Adrenal gland (tissue), 5 donors: ENCODE measurements at regions not wholly inside any gene's neighbourhood (a gene's known extent, or its start where the extent isn't known, plus 50 kb on each side); places are given as distances from the start of the nearest gene placed in this dataset.

Source experiments
- POLR2A ChIP-seq, 2 donors: fragments of 450-650 bp; IDR thresholded peaks; one replicate each; pipeline ENCODE4 v1.6.1; 2017; ENCODE audit warnings: antibody characterized with exemption in 2 of 2, mild to moderate bottlenecking in 2 of 2, moderate library complexity in 1 of 2
- TF ChIP-seq, protein P1 (sequence below), 6 experiments: fragments of 450-650 bp in 4 of 6; fragments of 200-600 bp in 2 of 6; sonication (generic) in 1 of 6; IDR thresholded peaks; 1 replicate in 5 of 6; 2 replicates in 1 of 6; pipeline versions ENCODE4 v1.5.1 to v1.8.0; 2016 to 2021; ENCODE audit warnings: antibody characterized with exemption in 6 of 6, mild to moderate bottlenecking in 2 of 6, moderate library complexity in 1 of 6
- donor health status: DM: no; HTN: no; CAD: no.

DNA sequence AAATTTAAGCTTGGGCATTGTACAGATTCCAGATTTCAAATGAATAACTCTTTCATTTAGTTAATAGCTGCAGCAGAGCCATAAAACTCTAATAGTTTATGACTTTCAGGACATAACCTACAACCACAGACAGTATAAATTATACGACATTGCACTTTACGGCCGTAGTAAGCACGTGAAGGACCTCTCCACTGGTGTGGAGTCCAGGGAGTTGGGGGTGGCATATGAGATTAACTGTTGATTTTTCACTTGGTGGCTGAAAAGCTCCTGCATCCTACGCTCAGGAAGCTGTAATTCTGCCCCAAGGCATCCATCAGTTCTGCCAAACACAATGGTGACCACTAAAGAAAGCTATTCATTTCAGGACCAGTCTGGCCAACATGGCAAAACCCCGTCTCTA is 376.2 kb downstream of the SOX11 start:
- TF ChIP-seq, protein P1, sequence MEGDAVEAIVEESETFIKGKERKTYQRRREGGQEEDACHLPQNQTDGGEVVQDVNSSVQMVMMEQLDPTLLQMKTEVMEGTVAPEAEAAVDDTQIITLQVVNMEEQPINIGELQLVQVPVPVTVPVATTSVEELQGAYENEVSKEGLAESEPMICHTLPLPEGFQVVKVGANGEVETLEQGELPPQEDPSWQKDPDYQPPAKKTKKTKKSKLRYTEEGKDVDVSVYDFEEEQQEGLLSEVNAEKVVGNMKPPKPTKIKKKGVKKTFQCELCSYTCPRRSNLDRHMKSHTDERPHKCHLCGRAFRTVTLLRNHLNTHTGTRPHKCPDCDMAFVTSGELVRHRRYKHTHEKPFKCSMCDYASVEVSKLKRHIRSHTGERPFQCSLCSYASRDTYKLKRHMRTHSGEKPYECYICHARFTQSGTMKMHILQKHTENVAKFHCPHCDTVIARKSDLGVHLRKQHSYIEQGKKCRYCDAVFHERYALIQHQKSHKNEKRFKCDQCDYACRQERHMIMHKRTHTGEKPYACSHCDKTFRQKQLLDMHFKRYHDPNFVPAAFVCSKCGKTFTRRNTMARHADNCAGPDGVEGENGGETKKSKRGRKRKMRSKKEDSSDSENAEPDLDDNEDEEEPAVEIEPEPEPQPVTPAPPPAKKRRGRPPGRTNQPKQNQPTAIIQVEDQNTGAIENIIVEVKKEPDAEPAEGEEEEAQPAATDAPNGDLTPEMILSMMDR (IDR thresholded peaks at IDR 0.05), result no peak
- no peak for TF ChIP-seq POLR2A (IDR thresholded peaks at IDR 0.05)
